H9 (cell line): ENCODE measurements at regions not wholly inside any gene's neighbourhood (a gene's known extent, or its start where the extent isn't known, plus 50 kb on each side); places are given as distances from the start of the nearest gene placed in this dataset.

Experiments used
- DNase-seq: peaks from one replicate; pipeline ENCODE4 v3.0.0-alpha.2; 2017
- H2AFZ ChIP-seq: one replicate; pipeline ENCODE4 v1.6.1; 2013; ENCODE audit warnings: mild to moderate bottlenecking, low read length, control low read depth, moderate library complexity
- H2AK5ac ChIP-seq: 2 replicates; pipeline ENCODE4 v1.6.1; 2013; ENCODE audit warnings: low read length, control low read depth, mixed read lengths; ENCODE audit not compliant: insufficient read length
- H2BK120ac ChIP-seq: one replicate; pipeline ENCODE4 v1.6.1; 2013; ENCODE audit warnings: low read depth, mild to moderate bottlenecking, low read length, control low read depth, inconsistent platforms; ENCODE audit not compliant: poor library complexity, severe bottlenecking
- H2BK12ac ChIP-seq: 2 replicates; pipeline ENCODE4 v1.6.1; 2013; ENCODE audit warnings: low read length, control low read depth, mixed read lengths, low read depth; ENCODE audit not compliant: insufficient read length
- H2BK15ac ChIP-seq: 2 replicates; pipeline ENCODE4 v1.6.1; 2013; ENCODE audit warnings: low read depth, low read length, control low read depth
- H2BK20ac ChIP-seq: one replicate; pipeline ENCODE4 v1.6.1; 2013; ENCODE audit warnings: low read depth, mild to moderate bottlenecking, low read length, control low read depth, inconsistent platforms; ENCODE audit not compliant: poor library complexity, severe bottlenecking
- H2BK5ac ChIP-seq: 2 replicates; pipeline ENCODE4 v1.6.1; 2013; ENCODE audit warnings: low read length, control low read depth, mixed read lengths; ENCODE audit not compliant: insufficient read length
- H3K14ac ChIP-seq: 2 replicates; pipeline ENCODE4 v1.6.1; 2013; ENCODE audit warnings: low read length, control low read depth; ENCODE audit not compliant: insufficient read depth
- H3K18ac ChIP-seq: 2 replicates; pipeline ENCODE4 v1.6.1; 2013; ENCODE audit warnings: low read depth, mild to moderate bottlenecking, mixed read lengths, low read length, control low read depth; ENCODE audit not compliant: insufficient read length
- H3K23ac ChIP-seq: 2 replicates; pipeline ENCODE4 v1.6.1; 2013; ENCODE audit warnings: low read length, control low read depth, mixed read lengths, low read depth; ENCODE audit not compliant: insufficient read length
- H3K23me2 ChIP-seq: 2 replicates; pipeline ENCODE4 v1.6.1; 2013; ENCODE audit warnings: low read depth, mild to moderate bottlenecking, mixed read lengths, low read length, control low read depth; ENCODE audit not compliant: insufficient read length, poor library complexity, severe bottlenecking
- H3K27ac ChIP-seq: 2 replicates; pipeline ENCODE4 v1.5.1; 2013; ENCODE audit warnings: low read length, control low read depth, mixed read lengths, low read depth; ENCODE audit not compliant: insufficient read length
- H3K27me3 ChIP-seq: 2 replicates; pipeline ENCODE4 v1.6.1; 2013; ENCODE audit warnings: low read length, control low read depth, inconsistent platforms; ENCODE audit not compliant: insufficient read depth
- H3K4ac ChIP-seq: 2 replicates; pipeline ENCODE4 v1.6.1; 2013; ENCODE audit warnings: low read depth, mild to moderate bottlenecking, control low read depth, inconsistent platforms, low read length, moderate library complexity
- H3K4me1 ChIP-seq: 2 replicates; pipeline ENCODE4 v1.6.1; 2013; ENCODE audit warnings: low read length, control low read depth, inconsistent platforms; ENCODE audit not compliant: insufficient read depth
- H3K4me2 ChIP-seq: 2 replicates; pipeline ENCODE4 v1.6.1; 2013; ENCODE audit warnings: low read length, control low read depth, mixed read lengths; ENCODE audit not compliant: insufficient read length, insufficient read depth
- H3K56ac ChIP-seq: 2 replicates; pipeline ENCODE4 v1.6.1; 2013; ENCODE audit warnings: low read depth, mild to moderate bottlenecking, mixed read lengths, low read length, control low read depth; ENCODE audit not compliant: insufficient read length
- H3K79me1 ChIP-seq: 2 replicates; pipeline ENCODE4 v1.6.1; 2013; ENCODE audit warnings: low read depth, mild to moderate bottlenecking, moderate library complexity, low read length, control low read depth, inconsistent platforms; ENCODE audit not compliant: insufficient read depth, poor library complexity, severe bottlenecking
- H3K79me2 ChIP-seq: 2 replicates; pipeline ENCODE4 v1.6.1; 2013; ENCODE audit warnings: low read length, control low read depth, inconsistent platforms; ENCODE audit not compliant: insufficient read depth
- H3K9ac ChIP-seq: 2 replicates; pipeline ENCODE4 v1.6.1; 2013; ENCODE audit warnings: low read length, control low read depth, mixed read lengths; ENCODE audit not compliant: insufficient read length; ENCODE audit errors: extremely low read depth
- H3K9me3 ChIP-seq: one replicate; pipeline ENCODE4 v1.6.1; 2013; ENCODE audit warnings: low read depth, low read length, inconsistent platforms; ENCODE audit not compliant: control insufficient read depth
- H3T11ph ChIP-seq: one replicate; pipeline ENCODE4 v1.6.1; 2013; ENCODE audit warnings: mild to moderate bottlenecking, low read length, control low read depth, inconsistent platforms
- H4K20me1 ChIP-seq: one replicate; pipeline ENCODE4 v1.6.1; 2013; ENCODE audit not compliant: control insufficient read depth, insufficient read length, insufficient read depth
- H4K5ac ChIP-seq: 2 replicates; pipeline ENCODE4 v1.6.1; 2013; ENCODE audit warnings: low read depth, mild to moderate bottlenecking, mixed read lengths, low read length, control low read depth; ENCODE audit not compliant: insufficient read length
- H4K8ac ChIP-seq: replicated peaks from 2 replicates; pipeline ENCODE4 v1.6.1; 2013; ENCODE audit warnings: low read length, control low read depth, mixed read lengths, low read depth; ENCODE audit not compliant: insufficient read length
- H4K91ac ChIP-seq: 2 replicates; pipeline ENCODE4 v1.6.1; 2013; ENCODE audit warnings: low read depth, mild to moderate bottlenecking, moderate library complexity, mixed read lengths, low read length, control low read depth; ENCODE audit not compliant: insufficient read length
- H3K27ac Mint-ChIP-seq, 3 experiments: 2 replicates in 2 of 3; 3 replicates in 1 of 3; pipeline ENCODE4 v1.8.0; 2020 to 2021; ENCODE audit warnings: mixed read lengths in 3 of 3, mild to moderate bottlenecking in 1 of 3, moderate library complexity in 1 of 3
- H3K27me3 Mint-ChIP-seq: 2 replicates; pipeline ENCODE4 v1.8.0; 2021; ENCODE audit warnings: low read depth, mild to moderate bottlenecking, moderate library complexity, mixed read lengths
- H3K36me3 Mint-ChIP-seq, 3 experiments: 2 replicates in 2 of 3; 3 replicates in 1 of 3; pipeline ENCODE4 v1.8.0; 2020 to 2021; ENCODE audit warnings: low read depth in 3 of 3, mixed read lengths in 3 of 3; ENCODE audit not compliant: insufficient read depth in 1 of 3
- H3K4me1 Mint-ChIP-seq, 2 experiments: 2 replicates each; pipeline ENCODE4 v1.8.0; 2020; ENCODE audit warnings: mixed read lengths in 2 of 2
- H3K4me3 Mint-ChIP-seq, 2 experiments: 2 replicates in 1 of 2; 3 replicates in 1 of 2; pipeline ENCODE4 v1.8.0; 2020 to 2021; ENCODE audit warnings: mild to moderate bottlenecking in 2 of 2, mixed read lengths in 2 of 2, moderate library complexity in 1 of 2
- H3K9me3 Mint-ChIP-seq, 2 experiments: 2 replicates in 1 of 2; 3 replicates in 1 of 2; pipeline ENCODE4 v1.8.0; 2020; ENCODE audit warnings: mild to moderate bottlenecking in 2 of 2, mixed read lengths in 2 of 2, moderate library complexity in 1 of 2
- CTCF ChIP-seq: fragments of 200-600 bp; sonication (generic); conservative IDR thresholded peaks from 3 replicates; pipeline ENCODE4 v1.8.0; 2021; ENCODE audit warnings: antibody characterized with exemption, mild to moderate bottlenecking
- WGBS: extraction: QIAGEN DNeasy Blood & Tissue Kit; methylation state at CpG from one replicate; pipeline ENCODE4 v1.1.7; 2013; ENCODE audit warnings: missing lambda C conversion rate, low lambda C conversion rate, mixed read lengths; ENCODE audit not compliant: insufficient read length; ENCODE audit errors: extremely low coverage; 5-methylcytosine and 5-hydroxymethylcytosine counted together

GRCh38 chr2:34291076-34291475 lies 692.0 kb upstream of the FAM98A start:
- H2BK120ac ChIP-seq = no peak overlapping the region
- H3K23me2 ChIP-seq = no peaks in the 10 kb centered on the region
- WGBS = no CpG with 5 or more reads among the region's 1 CpG
- no peak overlapping the region for H4K91ac ChIP-seq
- Mint-ChIP-seq H3K36me3 (no peaks in the 10 kb centered on the region; a peak in 1 of 7 replicates), H3K27me3 (no peaks in the 10 kb centered on the region), H3K27ac (no peak overlapping the region), H3K9me3 (no peaks in the 10 kb centered on the region), H3K4me1 (peaks cover 3% of the 10 kb centered on the region in 2 experiments; a peak in 1 of 4 replicates), H3K4me3 (no peak overlapping the region)
- H2AK5ac ChIP-seq = no peak overlapping the region
- H2BK12ac ChIP-seq = no peak overlapping the region
- no peak overlapping the region for H3K4ac ChIP-seq
- H3T11ph ChIP-seq = no peak overlapping the region
- no peak for DNase-seq
- no peak overlapping the region for H2AFZ ChIP-seq
- H4K20me1 ChIP-seq = no peaks in the 10 kb centered on the region
- no peak overlapping the region for H2BK15ac ChIP-seq
- no peaks in the 10 kb centered on the region for H3K4me1 ChIP-seq
- H3K79me2 ChIP-seq = no peaks in the 10 kb centered on the region
- no peak overlapping the region for H3K27ac ChIP-seq
- no peak overlapping the region for H3K9ac ChIP-seq
- no peak overlapping the region for H3K4me2 ChIP-seq
- H2BK5ac ChIP-seq = no peak overlapping the region
- H3K18ac ChIP-seq = no peak overlapping the region
- H4K8ac ChIP-seq = no peak overlapping the region
- no peak overlapping the region for H4K5ac ChIP-seq
- H2BK20ac ChIP-seq = no peak overlapping the region
- TF ChIP-seq CTCF = no peak
- no peak overlapping the region for H3K23ac ChIP-seq
- no peaks in the 10 kb centered on the region for H3K9me3 ChIP-seq
- H3K14ac ChIP-seq = no peak overlapping the region
- H3K27me3 ChIP-seq = no peaks in the 10 kb centered on the region
- no peak overlapping the region for H3K56ac ChIP-seq
- H3K79me1 ChIP-seq = no peaks in the 10 kb centered on the region
